Keratinocyte (primary cell): ENCODE measurements at regions not wholly inside any gene's neighbourhood (a gene's known extent, or its start where the extent isn't known, plus 50 kb on each side); places are given as distances from the start of the nearest gene placed in this dataset.

Source experiments
- DNase-seq: peaks from one replicate; pipeline ENCODE4 v3.0.0-alpha.2; 2011; ENCODE audit warnings: low read depth, missing footprints, low spot score
- FAIRE-seq: peaks from 2 replicates; lab custom pipeline; 2011; peaks lifted over from hg19 to GRCh38; lab: Jason Lieb, UNC
- H2AFZ ChIP-seq: 2 replicates; pipeline ENCODE4 v1.6.0; 2012; ENCODE audit warnings: low read length, control low read depth, inconsistent platforms; ENCODE audit not compliant: control insufficient read depth
- H3K27ac ChIP-seq: 2 replicates; pipeline ENCODE4 v1.5.1; 2011; ENCODE audit warnings: low read length; ENCODE audit not compliant: control insufficient read depth, insufficient read depth
- H3K27me3 ChIP-seq: 3 replicates; pipeline ENCODE4 v1.6.0; 2011; ENCODE audit warnings: low read length; ENCODE audit not compliant: control insufficient read depth, insufficient read depth; ENCODE audit errors: extremely low read depth
- H3K36me3 ChIP-seq, 2 experiments: 2 replicates in 1 of 2; 3 replicates in 1 of 2; pipeline ENCODE4 v1.5.1; 2011; ENCODE audit warnings: low read length in 2 of 2, mild to moderate bottlenecking in 1 of 2; ENCODE audit not compliant: control insufficient read depth in 2 of 2, insufficient read depth in 2 of 2; ENCODE audit errors: extremely low read depth in 1 of 2
- H3K4me1 ChIP-seq: 3 replicates; pipeline ENCODE4 v1.5.1; 2011; ENCODE audit warnings: low read length; ENCODE audit not compliant: control insufficient read depth, insufficient read depth; ENCODE audit errors: extremely low read depth
- H3K4me2 ChIP-seq: 3 replicates; pipeline ENCODE4 v1.6.0; 2011; ENCODE audit warnings: low read depth, low read length; ENCODE audit not compliant: control insufficient read depth, insufficient read depth; ENCODE audit errors: extremely low read depth
- H3K4me3 ChIP-seq, 3 experiments: fragments of 200-600 bp in 1 of 3; sonication (generic) in 1 of 3; 2 replicates in 2 of 3; 3 replicates in 1 of 3; pipeline ENCODE4 v1.5.1; 2011 to 2016; ENCODE audit warnings: low read length in 3 of 3, mild to moderate bottlenecking in 3 of 3, control low read depth in 2 of 3, inconsistent platforms in 1 of 3, low read depth in 1 of 3, mixed read lengths in 1 of 3, mixed run types in 1 of 3, moderate library complexity in 1 of 3; ENCODE audit not compliant: control insufficient read depth in 2 of 3, insufficient read depth in 2 of 3; ENCODE audit errors: extremely low read depth in 1 of 3
- H3K79me2 ChIP-seq: 2 replicates; pipeline ENCODE4 v1.6.0; 2012; ENCODE audit warnings: low read length; ENCODE audit not compliant: control insufficient read depth, insufficient read depth
- H3K9ac ChIP-seq: 3 replicates; pipeline ENCODE4 v1.6.0; 2011; ENCODE audit warnings: low read length; ENCODE audit not compliant: control insufficient read depth, insufficient read depth; ENCODE audit errors: extremely low read depth
- H3K9me1 ChIP-seq: 3 replicates; pipeline ENCODE4 v1.6.0; 2011; ENCODE audit warnings: low read length; ENCODE audit not compliant: control insufficient read depth, insufficient read depth; ENCODE audit errors: extremely low read depth
- H3K9me3 ChIP-seq: 2 replicates; pipeline ENCODE4 v1.5.1; 2012; ENCODE audit warnings: low read depth, low read length; ENCODE audit not compliant: control insufficient read depth
- H4K20me1 ChIP-seq: 3 replicates; pipeline ENCODE4 v1.6.0; 2011; ENCODE audit warnings: low read length; ENCODE audit not compliant: control insufficient read depth, insufficient read depth; ENCODE audit errors: extremely low read depth
- CTCF ChIP-seq, 3 experiments: IDR thresholded peaks in 1 of 3; conservative IDR thresholded peaks in 1 of 3; optimal IDR thresholded peaks in 1 of 3; 2 replicates in 2 of 3; 3 replicates in 1 of 3; pipeline versions ENCODE3 to v1.5.1; 2011; ENCODE audit warnings: low read length in 3 of 3, mild to moderate bottlenecking in 3 of 3, moderate library complexity in 2 of 3, control low read depth in 1 of 3, inconsistent platforms in 1 of 3; ENCODE audit not compliant: insufficient read depth in 2 of 3; ENCODE audit errors: extremely low read depth in 1 of 3
- EZH2 ChIP-seq: IDR thresholded peaks from one replicate; pipeline ENCODE4 v1.6.1; 2012; ENCODE audit warnings: inconsistent platforms, mild to moderate bottlenecking, low read length, moderate library complexity
- dilution Hi-C: fragments of 300-500 bp; cut with MboI; formaldehyde crosslinking; loops from one replicate; pipeline ENCODE4 v1.7.0; 2020; ENCODE audit warnings: low sequenced_read_pairs; ENCODE audit not compliant: extremely low pct_ligation_motif_present

DNA sequence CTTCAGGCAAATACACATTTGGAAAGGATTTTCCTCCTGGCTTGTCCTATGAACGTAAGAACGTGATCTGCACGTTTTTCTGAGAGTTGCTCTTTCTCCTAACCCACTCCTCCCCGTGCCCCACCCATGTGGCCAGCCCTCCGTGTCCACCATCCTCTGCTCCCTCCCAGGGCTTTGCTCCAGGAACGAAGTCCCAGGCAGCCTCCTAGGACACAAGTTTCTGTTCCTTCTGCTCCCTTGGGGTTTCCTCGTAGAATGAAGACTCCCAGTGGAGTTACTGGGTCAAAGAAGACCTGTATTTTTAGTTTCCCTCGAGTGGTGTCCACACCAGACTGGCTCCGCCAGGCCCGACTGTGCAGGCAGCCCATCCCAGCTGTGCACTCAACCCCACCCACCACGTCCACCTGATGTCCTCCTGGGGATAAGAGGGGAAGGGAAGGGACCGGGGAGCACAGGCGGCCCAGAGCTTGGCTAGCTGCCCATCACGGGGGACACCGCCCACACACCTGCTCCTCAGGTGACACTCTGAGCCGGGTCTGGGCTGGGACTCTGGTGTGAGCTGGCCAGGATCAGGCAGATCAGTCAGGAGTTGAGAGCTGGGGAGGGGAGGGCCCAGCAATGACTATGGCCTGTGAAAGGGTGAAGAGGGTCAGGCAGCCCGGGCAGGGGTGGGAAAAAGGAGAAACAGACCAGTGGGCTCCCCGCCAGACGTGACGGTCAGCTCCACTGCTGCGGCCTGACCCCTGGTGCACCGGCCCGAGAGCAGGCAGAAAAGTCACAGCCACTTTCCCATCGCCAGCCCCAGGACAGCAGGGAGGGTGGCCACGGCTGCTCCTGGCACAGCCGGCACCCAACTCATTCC is 54.3 kb upstream of the PPP2R2D start:
- TF ChIP-seq CTCF (optimal IDR thresholded peaks at IDR 0.05 in 1 of 3, IDR thresholded peaks at IDR 0.05 in 1 of 3, conservative IDR thresholded peaks at IDR 0.05 in 1 of 3; ENCODE audit: extremely low read depth in 1 of 3, insufficient read depth in 2 of 3, low read length in 3 of 3) (no peak), EZH2 (no peak)
- H3K36me3 ChIP-seq: no peaks in the 10 kb centered on the region
- H3K79me2 ChIP-seq: no peaks in the 10 kb centered on the region
- dilution Hi-C loops: no loop called here
- no peaks in the 10 kb centered on the region for H3K4me1 ChIP-seq
- H3K9me1 ChIP-seq: no peaks in the 10 kb centered on the region
- no peak for DNase-seq
- no peak overlapping the region for H2AFZ ChIP-seq
- H3K27me3 ChIP-seq: no peaks in the 10 kb centered on the region
- no peak for FAIRE-seq
- H3K27ac ChIP-seq: no peak overlapping the region
- no peaks in the 10 kb centered on the region for H4K20me1 ChIP-seq
- H3K9me3 ChIP-seq: peaks cover 5% of the 10 kb centered on the region
- H3K4me3 ChIP-seq: no peak overlapping the region
- no peak overlapping the region for H3K4me2 ChIP-seq
- no peak overlapping the region for H3K9ac ChIP-seq

DNA sequence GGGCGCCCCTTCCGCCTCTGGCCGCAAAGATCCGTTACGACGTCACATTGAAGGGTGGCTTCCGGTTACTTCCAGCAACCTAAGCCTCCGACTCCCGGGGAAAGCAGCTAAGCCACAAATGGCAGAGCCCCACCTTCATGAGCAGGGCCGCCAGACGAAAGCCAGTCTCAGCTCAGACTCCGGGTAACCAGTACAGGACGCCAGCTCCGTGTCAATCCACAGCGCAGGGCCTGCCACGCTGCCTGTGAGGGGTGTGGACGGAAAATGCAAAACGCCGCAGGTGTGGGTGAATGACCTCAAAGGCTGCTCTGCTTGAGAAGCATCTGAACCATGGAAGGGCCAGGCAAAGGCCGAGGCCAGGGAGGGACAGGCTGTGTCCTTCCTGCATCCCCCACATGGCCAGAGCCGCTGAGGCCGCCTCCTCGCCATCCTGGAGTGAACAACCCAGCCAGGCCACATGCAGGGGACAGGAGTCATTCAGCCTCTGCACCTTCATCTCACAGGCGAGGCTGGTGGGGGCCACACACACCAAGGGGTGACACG is 53.5 kb upstream of the PPP2R2D start:
- no peak for TF ChIP-seq CTCF (optimal IDR thresholded peaks at IDR 0.05 in 1 of 3, IDR thresholded peaks at IDR 0.05 in 1 of 3, conservative IDR thresholded peaks at IDR 0.05 in 1 of 3; ENCODE audit: extremely low read depth in 1 of 3, insufficient read depth in 2 of 3, low read length in 3 of 3)
- TF ChIP-seq EZH2: no peak
- no peak overlapping the region for H2AFZ ChIP-seq
- H3K27me3 ChIP-seq: no peaks in the 10 kb centered on the region
- no peaks in the 10 kb centered on the region for H4K20me1 ChIP-seq
- no peaks in the 10 kb centered on the region for H3K36me3 ChIP-seq
- no peak overlapping the region for H3K4me3 ChIP-seq
- dilution Hi-C loops: no loop called here
- no peaks in the 10 kb centered on the region for H3K4me1 ChIP-seq
- no peaks in the 10 kb centered on the region for H3K9me1 ChIP-seq
- H3K4me2 ChIP-seq: no peak overlapping the region
- H3K9ac ChIP-seq: no peak overlapping the region
- H3K27ac ChIP-seq: no peak overlapping the region
- DNase-seq (no peak), FAIRE-seq (no peak)
- no peaks in the 10 kb centered on the region for H3K79me2 ChIP-seq
- peaks cover 5% of the 10 kb centered on the region for H3K9me3 ChIP-seq
